ENCODE measurements at regions not wholly inside any gene's neighbourhood (a gene's known extent, or its start where the extent isn't known, plus 50 kb on each side); places are given as distances from the start of the nearest gene placed in this dataset.

GRCh38 chr5:1955586-1955985 lies 72.9 kb upstream of the IRX4 start:
- no peak for ATAC-seq
- peaks cover 4% of the 10 kb centered on the region for H3K27me3 Mint-ChIP-seq (ENCODE audit: insufficient read depth, low read depth, poor library complexity)
- H3K27ac Mint-ChIP-seq: no peak overlapping the region

More at GRCh38 chr5:1955586-1955985, 72.9 kb upstream of the IRX4 start:
- DNase-seq (ENCODE audit: low spot score): no peak
- TF ChIP-seq EZH2phosphoT487 (IDR thresholded peaks at IDR 0.05; ENCODE audit: unreplicated experiment): no peak
- TF ChIP-seq CREB1 (CRISPR knock-in tag; IDR thresholded peaks at IDR 0.05; ENCODE audit: low read depth): no peak
- TF ChIP-seq JUNB (IDR thresholded peaks at IDR 0.05; ENCODE audit: unreplicated experiment): no peak
- TF ChIP-seq EZH2 (IDR thresholded peaks at IDR 0.05; ENCODE audit: low read depth, unreplicated experiment): no peak
- TF ChIP-seq CTCF (conservative IDR thresholded peaks at IDR 0.05; ENCODE audit: low read depth in 2 of 2): no peak
- no peak for TF ChIP-seq STAT1 (IDR thresholded peaks at IDR 0.05; ENCODE audit: unreplicated experiment)
- no peak for TF ChIP-seq ZNF462 (CRISPR knock-in tag; IDR thresholded peaks at IDR 0.05)
- TF ChIP-seq NANOG (IDR thresholded peaks at IDR 0.05; ENCODE audit: borderline replicate concordance): no peak
- no peak for TF ChIP-seq ZNF331 (CRISPR knock-in tag; IDR thresholded peaks at IDR 0.05; ENCODE audit: low read depth)
- no peak for TF ChIP-seq ETS1 (IDR thresholded peaks at IDR 0.05)
- TF ChIP-seq REST (IDR thresholded peaks at IDR 0.05; ENCODE audit: unreplicated experiment): no peak
- no peak for TF ChIP-seq ZNF114 (CRISPR knock-in tag; IDR thresholded peaks at IDR 0.05)
- TF ChIP-seq POLR2AphosphoS5 (IDR thresholded peaks at IDR 0.05; ENCODE audit: low read depth): no peak
- Histone ChIP-seq H3K79me2 (replicated peaks; ENCODE audit: insufficient read depth) (no peaks in the 10 kb centered on the region), H3K4me2 (no peak overlapping the region), H3K27ac (ENCODE audit: low read depth) (no peak overlapping the region), H3K4me3 (no peak overlapping the region), H3K4me1 (ENCODE audit: insufficient read depth) (peaks cover 9% of the 10 kb centered on the region), H2AFZ (no peak overlapping the region), H4K20me1 (replicated peaks; ENCODE audit: insufficient read depth) (no peaks in the 10 kb centered on the region), H3K9me2 (ENCODE audit: insufficient read depth) (peaks cover 1% of the 10 kb centered on the region; the same call in 1 of the 2 replicates), H3K27me3 (ENCODE audit: insufficient read depth) (no peaks in the 10 kb centered on the region), H3K36me3 (ENCODE audit: insufficient read depth) (no peaks in the 10 kb centered on the region), H3F3A (replicated peaks; ENCODE audit: low read depth) (no peaks in the 10 kb centered on the region; the same call in 1 of the 2 replicates)
- H3K36me3 Mint-ChIP-seq (ENCODE audit: low read depth): peaks cover 5% of the 10 kb centered on the region; the same call in 2 of the 3 replicates
- H3K4me3 Mint-ChIP-seq: no peak overlapping the region
- peaks cover 6% of the 10 kb centered on the region; the same call in 2 of the 3 replicates for H3K9me3 Mint-ChIP-seq
- H3K4me1 Mint-ChIP-seq: peaks cover 26% of the 10 kb centered on the region

Data from GM23338 (cell line).